DND-41 (cell line): ENCODE measurements at regions not wholly inside any gene's neighbourhood (a gene's known extent, or its start where the extent isn't known, plus 50 kb on each side); places are given as distances from the start of the nearest gene placed in this dataset.
"Not testable (repeated sequence)": the region's sequence is repeated elsewhere in the genome, so short reads cannot be mapped to it uniquely, and the experiment has no call there.

ENCODE experiments used
- EZH2 ChIP-seq: IDR thresholded peaks from 3 replicates; pipeline ENCODE4 v1.6.1; 2012; ENCODE audit warnings: borderline replicate concordance, low read depth, mild to moderate bottlenecking, moderate library complexity, low read length, inconsistent platforms; ENCODE audit not compliant: severe bottlenecking
- TF ChIP-seq, protein P1 (sequence below): IDR thresholded peaks from 2 replicates; pipeline ENCODE4 v1.5.1; 2012; ENCODE audit warnings: borderline replicate concordance, low read length, moderate library complexity, mild to moderate bottlenecking; ENCODE audit not compliant: poor library complexity, severe bottlenecking; ENCODE audit errors: extremely low read depth

DNA sequence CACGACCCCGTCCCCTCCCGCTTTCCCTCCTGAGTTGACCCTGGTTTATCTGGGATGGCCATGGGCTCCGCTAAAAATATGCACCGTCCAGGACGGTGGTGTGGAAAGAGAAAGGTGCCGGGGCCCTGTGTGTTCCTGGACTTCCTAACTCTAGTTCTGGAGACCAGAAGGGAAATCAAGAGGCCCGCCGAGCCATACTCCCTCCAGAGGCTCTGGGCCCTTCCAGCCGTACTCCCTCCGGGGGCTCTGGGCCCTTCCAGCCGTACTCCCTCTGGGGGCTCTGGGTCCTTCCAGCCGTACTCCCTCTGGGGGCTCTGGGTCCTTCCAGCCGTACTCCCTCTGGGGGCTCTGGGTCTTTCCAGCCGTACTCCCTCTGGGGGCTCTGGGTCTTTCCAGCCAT, 168.5 kb downstream of the LAT start:
- TF ChIP-seq, protein P1, sequence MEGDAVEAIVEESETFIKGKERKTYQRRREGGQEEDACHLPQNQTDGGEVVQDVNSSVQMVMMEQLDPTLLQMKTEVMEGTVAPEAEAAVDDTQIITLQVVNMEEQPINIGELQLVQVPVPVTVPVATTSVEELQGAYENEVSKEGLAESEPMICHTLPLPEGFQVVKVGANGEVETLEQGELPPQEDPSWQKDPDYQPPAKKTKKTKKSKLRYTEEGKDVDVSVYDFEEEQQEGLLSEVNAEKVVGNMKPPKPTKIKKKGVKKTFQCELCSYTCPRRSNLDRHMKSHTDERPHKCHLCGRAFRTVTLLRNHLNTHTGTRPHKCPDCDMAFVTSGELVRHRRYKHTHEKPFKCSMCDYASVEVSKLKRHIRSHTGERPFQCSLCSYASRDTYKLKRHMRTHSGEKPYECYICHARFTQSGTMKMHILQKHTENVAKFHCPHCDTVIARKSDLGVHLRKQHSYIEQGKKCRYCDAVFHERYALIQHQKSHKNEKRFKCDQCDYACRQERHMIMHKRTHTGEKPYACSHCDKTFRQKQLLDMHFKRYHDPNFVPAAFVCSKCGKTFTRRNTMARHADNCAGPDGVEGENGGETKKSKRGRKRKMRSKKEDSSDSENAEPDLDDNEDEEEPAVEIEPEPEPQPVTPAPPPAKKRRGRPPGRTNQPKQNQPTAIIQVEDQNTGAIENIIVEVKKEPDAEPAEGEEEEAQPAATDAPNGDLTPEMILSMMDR = not testable (repeated sequence)
- not testable (repeated sequence) for TF ChIP-seq EZH2
